KBM-7 (cell line): ENCODE measurements at regions not wholly inside any gene's neighbourhood (a gene's known extent, or its start where the extent isn't known, plus 50 kb on each side); places are given as distances from the start of the nearest gene placed in this dataset.
"Not testable (repeated sequence)": the region's sequence is repeated elsewhere in the genome, so short reads cannot be mapped to it uniquely, and the experiment has no call there.

Experiments
- DNase-seq: peaks from one replicate; pipeline ENCODE4 v3.0.0-alpha.2; 2015
- in situ Hi-C: fragments of 300-500 bp; cut with MboI; formaldehyde crosslinking; loops from 2 replicates; pipeline ENCODE4 v1.14.3; 2020; ENCODE audit warnings: low sequenced_read_pairs, low pct_unique_long_range_greater_than_20kb, mixed read lengths

DNA sequence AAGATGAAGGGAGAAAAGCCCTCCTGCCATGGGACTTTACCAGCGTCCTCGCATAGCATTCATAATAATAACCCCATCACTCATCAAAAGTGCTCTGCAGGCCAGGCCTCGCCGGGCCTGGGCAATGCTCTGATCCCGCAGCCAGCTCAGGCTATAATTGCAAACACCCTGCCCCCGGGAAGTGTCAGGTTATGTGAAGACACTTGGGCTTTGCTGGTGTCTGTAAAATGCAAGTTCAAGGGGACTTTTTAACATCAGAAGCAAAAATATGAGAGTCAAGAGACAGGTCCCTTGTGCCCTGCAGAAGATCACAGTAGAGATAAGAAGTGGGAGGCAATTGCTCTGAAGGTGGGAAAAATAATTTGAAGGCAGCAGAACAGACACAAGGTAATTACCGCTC lies 381.0 kb downstream of the MAFB start:
- in situ Hi-C loops: no loop called here
- no peak for DNase-seq

DNA sequence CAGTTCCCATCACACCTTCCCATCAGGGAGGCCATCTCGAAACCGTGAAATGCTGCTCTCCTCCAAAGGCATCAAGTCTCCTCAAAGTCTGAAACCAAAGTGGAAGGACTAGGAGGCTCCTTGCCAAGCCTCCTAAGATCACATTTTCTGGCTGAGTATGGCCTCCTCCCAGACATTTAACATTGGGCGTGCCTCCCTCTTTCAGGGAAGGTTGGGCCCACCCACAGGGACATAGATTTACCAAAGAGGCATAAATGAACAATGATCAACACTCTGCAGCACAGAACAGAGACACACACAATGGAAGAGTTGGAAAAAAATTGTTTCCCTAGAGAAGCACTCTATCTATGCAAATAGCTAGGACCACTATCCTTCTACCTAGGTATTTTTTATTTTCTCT lies 381.8 kb downstream of the MAFB start:
- in situ Hi-C loops: no loop called here
- DNase-seq: no peak

DNA sequence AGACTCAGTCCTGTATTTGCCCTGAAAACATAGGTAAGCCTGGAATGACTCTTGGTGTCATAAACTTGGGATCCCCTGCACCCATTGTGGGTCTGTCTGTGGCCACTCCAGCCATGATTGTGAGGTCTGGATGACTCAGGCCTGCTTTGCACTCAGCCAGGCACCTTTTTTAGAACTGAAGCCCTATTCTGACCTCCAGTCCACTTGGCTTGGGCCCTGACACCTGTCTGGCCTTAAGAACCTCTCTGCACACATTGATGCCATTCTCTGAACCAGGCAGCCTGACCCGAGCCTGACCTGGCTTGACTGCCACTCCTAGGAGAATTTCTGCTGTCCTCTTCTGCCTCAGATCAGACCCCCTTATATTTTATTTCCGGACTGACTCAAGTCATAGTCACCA lies 383.7 kb downstream of the MAFB start:
- DNase-seq: no peak
- in situ Hi-C loops: no loop called here

DNA sequence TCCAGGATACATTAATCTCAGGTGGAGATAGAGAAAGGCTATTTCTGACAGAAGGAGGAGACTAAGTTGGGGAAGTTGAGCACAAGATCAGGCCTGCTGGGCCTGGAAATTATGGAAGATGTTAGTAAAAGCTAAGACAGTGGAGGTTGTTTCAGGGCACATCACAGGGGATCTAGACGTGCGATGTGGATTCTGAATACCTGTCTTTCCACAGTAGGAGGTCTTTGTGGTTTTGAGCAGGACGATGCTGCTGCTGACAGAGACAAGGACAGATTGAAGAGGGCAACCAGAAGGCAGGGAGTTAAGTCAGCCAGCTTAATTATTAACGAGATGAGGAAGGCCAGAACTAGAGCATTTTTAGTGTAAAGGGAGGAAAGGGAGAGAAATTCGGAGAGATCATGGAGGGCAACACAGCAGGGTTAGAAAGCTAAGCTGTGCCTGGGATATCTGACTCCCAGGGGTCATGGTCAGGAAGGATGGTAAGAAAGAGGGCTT lies 384.9 kb downstream of the MAFB start:
- DNase-seq: no peak
- in situ Hi-C loops: no loop called here

DNA sequence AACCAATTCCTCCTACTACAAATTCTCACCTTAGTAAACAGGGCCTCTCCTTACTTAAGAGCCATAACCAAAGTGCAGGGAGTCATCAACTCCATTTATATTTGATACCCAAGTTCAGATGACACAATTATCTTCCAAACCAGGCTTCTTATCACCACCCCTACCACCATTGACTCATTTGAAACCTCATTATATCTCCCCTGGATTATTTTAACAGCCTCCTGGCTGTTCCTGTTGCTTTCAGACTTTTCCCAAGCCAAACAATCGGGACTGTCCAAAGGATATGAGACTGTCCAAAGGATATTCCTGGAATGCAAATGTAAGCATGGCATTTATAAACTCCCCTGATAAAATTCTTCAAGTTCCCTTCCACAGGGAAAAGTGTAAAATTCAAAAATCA lies 394.3 kb downstream of the MAFB start:
- DNase-seq: no peak
- in situ Hi-C loops: no loop called here

DNA sequence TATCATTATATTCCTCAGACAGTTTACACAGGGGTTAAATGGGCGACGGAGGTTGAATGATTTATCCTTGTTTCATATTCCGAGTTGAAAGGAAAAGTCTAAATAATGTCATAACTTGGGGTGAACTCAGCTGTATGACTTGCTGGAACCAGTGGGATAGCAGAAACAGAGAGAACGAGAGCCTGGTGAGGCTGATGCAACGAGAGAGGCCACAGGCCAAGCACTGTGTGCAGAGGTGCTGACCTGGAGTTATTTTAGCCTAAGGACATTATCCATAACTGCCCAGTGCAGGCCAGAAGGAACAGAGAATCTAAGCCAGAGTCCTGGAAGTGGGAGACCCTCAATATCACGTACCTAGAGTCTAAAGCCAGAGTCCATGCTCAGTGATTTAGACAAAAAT lies 394.9 kb downstream of the MAFB start:
- in situ Hi-C loops: no loop called here
- no peak for DNase-seq

DNA sequence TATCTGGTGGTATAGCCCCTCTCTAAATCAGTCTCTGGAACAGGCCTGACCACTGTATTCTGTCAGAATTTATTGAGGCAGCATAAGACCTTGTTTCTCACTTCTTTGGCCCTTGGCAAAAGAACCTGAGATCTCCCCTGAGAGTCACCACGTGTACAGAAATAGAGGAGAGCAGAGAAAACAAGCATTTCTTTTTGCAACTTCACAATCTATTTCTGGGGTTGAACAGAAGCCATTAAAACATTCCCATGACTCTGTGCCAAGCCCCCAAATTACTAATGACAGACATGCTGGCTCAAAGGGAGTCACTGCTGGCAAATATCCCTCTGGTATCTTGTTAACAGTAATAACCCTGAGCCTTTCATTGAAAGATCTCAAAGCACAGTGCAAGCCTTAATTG lies 395.3 kb downstream of the MAFB start:
- DNase-seq: no peak
- in situ Hi-C loops: no loop called here

DNA sequence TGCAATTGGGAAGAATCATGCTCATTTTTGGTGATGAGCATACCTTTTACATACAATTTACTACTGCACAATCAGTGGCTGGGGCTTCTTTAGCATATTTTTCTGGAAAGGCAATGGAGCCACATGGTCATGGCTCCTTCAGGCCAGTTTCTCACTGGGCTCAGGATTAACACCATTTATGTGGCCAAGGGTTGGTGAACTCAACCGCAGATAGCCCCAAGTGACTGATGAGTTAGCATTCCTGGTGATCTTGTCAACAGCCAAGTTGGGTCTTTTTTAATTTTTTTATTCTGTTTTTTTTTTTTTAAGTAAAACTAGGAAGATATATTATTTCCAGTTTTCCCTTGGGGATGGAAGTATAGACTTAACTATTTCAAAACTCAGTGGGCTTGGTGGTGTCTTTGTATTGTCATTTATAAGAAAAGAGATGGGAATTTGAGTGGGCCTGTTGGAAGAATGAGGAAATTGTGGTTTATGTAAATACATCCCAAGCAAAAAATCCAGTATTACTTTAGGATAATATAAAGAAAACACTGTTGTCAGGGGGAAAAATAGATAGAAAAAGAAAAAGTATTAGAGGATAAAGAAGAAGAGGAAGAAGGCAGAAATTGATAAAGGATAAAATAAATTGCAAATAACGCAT lies 397.4 kb downstream of the MAFB start:
- DNase-seq: no peak
- in situ Hi-C loops: no loop called here

DNA sequence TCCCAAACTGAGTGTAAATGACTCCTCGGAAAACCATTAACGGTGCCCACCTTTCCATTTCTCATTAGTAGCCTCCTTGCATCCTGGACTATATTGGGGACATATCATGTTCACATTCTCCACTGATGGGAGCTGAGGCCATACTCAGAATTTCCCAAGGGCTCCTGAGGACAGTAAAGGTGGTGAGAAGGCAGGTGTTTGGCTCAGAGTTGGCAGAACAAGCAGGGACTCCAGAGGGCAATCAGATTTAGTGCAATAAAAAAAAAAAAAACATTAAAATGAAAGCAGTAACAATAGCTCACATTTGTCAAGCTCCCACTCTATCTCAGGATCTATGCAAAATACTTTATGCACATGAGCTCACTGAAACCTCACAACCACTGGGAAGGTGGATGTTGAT lies 401.4 kb downstream of the MAFB start:
- in situ Hi-C loops: no loop called here
- no peak for DNase-seq

DNA sequence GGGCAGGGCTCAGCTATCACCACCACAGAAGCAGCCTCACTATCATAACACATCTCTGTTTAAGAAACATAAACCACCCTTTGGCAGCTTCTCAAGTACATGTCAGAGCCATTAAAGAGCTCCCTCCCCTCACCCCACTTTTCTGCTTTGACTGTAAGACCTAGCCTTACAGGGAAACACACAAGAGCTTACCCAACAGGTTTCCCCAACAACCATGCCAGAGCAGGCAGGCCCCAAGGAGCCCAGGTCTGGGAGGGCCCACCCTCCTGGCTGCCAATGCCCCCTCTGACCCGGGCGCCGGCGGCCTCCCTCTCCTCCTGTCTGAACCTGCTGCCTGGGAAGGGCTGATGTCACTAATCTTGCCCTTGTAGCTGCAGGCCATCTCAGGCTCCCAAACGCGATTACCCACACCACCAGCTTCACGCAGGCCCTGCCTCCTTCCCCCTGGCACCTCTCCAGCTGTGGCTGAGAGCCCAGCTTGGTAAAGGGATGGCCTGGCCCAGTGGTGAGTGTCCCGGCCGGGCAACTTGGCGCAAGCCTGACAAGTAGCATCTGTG lies 402.0 kb downstream of the MAFB start:
- no peak for DNase-seq
- in situ Hi-C loops: no loop called here

DNA sequence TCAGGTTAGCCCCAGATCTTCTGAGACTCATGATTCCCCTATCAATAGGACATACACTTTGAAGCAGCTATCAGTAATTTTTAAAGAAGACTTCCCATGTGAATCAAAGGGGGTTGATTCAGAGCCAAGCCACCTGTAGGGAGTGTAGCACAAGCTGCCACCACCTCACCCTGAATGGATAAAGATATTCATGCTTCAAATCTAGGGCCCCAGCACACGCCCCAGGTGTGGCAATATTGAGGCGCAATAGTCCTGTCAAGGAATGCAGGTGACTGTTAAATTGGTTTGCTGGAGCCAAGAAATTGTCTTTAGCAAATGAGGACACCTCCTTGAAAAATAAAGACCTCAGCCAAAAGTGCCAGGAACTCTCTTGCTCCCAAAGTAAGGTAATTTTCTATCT lies 404.4 kb downstream of the MAFB start:
- DNase-seq: no peak
- in situ Hi-C loops: no loop called here

DNA sequence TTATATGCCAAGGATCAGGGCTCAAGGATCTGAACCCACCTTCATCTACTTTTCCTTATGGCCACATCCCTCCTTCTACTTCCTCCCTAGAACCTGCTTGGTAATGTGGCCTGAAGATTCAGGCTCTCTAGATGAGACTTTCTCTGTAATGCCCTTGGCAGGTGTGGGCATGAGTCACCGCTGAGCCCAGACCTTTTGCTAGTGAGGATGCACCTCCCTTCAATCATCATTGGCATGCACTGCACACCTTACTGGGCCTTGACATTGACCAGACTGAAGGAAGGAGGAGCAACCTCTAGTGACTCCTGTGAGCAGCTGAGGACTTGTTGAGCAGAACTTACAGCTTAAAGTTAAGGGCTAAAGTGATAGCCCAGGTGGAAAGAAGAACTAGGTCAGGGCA lies 405.3 kb downstream of the MAFB start:
- in situ Hi-C loops: no loop called here
- no peak for DNase-seq

DNA sequence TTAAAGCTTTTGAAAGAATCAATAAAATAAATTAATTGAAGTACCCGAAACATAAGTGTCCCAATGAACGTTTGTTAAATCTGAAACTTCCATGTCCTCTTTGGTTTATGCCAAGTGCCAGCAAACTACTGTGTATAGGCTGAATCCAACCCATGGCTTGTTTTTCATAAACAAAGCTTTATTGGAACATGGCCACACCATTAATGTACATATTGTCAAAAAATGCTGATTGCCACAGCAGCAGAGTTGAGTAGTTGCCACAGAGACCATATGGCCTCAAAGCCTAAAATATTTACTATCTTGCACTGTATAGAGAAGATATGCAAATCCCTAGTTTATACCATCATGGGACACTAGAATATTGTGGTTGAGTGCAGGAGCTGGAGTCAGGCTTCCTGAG lies 406.1 kb downstream of the MAFB start:
- in situ Hi-C loops: no loop called here
- no peak for DNase-seq

DNA sequence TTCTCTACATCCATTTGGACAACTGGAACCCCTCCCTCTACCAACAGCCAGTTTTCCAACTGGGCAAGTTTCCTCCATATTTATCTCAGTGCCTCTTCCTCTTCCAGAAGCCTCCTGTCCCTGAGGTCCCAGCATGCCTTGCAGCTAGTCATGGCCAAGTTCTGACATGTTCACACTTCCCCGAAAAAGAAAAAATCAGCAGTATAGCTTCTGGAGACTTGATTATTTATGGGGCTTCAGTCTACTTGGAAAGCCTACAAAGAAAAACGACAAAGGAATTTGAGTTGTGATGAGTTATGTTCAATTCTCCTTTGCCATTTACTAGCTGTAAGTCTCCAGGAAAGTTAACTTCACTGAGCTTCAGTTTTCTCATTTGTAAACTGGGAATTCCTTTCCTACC lies 406.5 kb downstream of the MAFB start:
- in situ Hi-C loops: no loop called here
- no peak for DNase-seq

DNA sequence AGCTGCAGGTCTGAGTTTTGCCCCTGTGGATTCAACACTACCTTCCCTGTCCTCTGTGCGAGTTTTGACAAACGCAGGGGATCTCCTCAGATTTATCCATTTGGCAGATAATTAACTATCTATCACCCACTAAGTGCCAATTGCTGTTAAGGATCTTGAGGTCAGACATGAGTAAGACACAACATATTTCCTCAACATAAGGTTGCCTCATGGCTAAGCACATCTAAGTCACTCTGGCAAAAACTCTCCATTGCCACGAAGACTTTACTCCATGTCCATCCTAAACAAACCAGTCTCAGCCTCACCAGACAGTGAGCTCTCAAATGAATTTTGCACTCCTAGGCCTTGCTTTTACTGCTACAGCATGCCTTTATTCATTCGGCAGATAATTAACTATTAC lies 408.4 kb downstream of the MAFB start:
- DNase-seq: no peak
- in situ Hi-C loops: no loop called here

DNA sequence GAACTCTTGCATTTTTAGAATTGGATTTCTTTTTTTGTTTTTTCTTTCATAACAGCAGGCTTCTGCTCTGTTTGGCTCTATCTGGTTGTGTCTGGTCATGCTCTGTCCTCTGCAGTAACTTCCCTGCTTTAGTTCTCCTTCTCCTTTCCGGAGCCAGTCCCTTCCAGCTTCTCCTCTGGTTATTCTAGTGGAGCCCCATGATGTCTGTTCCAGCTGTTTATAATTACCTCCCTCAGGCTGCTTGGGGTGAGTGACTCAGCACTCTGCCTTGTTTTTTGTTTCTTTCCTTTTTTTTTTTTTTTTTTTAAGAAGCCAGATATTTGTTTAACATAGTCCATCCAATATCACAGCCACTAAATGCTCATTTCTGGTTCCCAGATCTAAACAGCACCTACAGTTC lies 409.6 kb downstream of the MAFB start:
- peak; percentile 44 for DNase-seq
- in situ Hi-C loops: no loop called here

DNA sequence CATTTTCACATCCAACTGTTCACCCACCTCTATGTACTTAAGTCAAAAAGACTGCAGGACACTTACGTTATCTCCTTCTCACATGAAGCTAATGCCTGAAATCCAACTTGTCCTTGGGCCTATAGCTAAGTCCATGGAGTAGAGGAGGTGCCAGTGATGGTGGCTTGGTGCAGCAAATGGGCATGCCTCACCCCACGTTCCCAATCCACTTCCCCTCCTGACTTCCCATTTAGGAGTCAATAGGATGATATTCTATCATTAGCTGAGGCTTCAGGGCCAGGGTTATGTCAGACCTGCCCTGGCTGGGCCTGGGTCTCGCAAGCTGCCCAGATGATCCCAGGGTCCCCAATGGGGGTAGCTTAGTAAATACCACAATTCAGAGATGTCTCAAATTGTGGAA lies 410.4 kb downstream of the MAFB start:
- in situ Hi-C loops: no loop called here
- DNase-seq: no peak

DNA sequence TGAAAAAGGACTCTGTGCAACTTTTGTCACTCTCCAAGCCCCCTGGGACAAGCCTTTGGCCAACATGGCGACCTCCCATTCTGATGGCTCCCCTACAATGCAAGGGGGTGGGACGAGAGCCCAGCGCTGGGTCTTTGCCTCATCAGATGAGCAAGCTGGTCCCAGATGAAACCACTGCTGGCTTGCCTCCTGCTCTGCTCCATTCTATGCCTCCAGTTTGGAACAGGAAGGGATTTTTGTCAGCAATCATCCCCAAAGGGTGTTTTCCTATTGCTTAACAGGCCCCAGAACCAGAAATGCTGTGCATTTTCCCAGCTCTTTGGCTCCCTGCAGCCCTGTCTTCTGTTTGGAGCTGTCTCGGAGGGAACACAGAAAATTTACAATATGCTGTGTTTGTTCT lies 412.7 kb downstream of the MAFB start:
- DNase-seq: no peak
- in situ Hi-C loops: no loop called here

DNA sequence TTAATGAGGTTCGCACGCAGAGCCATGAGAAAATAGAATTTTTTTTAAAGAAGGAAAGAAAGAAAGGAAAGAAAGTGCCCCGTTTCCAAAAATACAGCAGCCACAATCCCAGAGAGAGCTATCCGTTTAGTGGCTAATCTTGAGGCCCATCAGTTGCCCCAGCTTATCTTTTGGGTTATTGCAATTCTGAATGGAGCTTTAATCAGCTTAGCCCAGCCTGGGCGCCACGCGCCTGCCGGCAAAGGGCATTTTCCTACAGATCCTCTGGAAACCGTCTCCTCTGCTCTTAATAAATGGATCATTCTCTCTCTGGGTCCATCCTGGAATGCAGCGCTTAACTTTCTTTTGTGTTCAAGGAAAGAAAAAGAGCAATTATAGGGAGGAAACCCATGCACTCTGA lies 413.3 kb downstream of the MAFB start:
- DNase-seq: no peak
- in situ Hi-C loops: no loop called here

DNA sequence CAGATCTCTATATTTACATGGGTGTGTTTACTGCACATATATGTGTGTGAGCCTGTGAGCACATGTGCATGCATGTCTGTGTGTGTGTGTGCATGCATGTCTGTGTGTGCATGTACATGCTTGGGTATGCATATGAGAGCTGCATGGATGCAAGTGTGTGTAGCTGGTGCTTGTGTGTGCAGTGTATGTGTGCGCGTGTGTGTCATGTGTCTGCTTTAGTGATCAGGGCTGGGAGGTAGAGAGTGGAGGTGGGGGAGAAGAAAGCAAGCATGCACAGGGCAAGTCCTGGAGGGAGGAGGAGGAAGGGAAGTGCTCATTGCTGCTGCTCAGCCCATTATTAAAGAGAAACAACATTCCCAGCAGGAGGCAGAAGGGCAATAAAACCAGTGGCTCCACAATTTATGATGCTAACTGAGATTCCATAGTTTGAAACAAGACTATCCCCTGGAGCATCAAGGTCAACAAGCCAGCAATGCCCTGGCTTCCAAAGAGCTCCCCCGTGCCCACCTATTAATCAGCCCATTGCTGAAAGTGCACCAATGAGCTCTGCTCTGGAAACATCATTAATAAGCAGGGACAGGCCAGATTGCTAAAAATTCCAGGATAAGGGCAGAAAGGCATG lies 414.0 kb downstream of the MAFB start:
- no peak for DNase-seq
- in situ Hi-C loops: no loop called here

DNA sequence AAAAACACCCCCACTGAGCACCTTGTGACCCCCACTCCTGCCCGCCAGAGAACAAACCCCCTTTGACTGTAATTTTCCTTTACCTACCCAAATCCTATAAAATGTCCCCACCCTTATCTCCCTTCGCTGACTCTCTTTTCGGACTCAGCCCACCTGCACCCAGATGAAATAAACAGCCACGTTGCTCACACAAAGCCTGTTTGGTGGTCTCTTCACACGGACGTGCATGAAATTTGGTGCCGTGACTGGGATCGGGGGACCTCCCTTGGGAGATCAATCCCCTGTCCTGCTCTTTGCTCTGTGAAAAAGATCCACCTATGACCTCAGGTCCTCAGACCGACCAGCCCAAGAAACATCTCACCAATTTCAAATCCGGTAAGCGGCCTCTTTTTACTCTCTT lies 419.8 kb downstream of the MAFB start:
- DNase-seq, in situ Hi-C loops: not testable (repeated sequence)
